ENCODE measurements at regions not wholly inside any gene's neighbourhood (a gene's known extent, or its start where the extent isn't known, plus 50 kb on each side); places are given as distances from the start of the nearest gene placed in this dataset.
"Not testable (repeated sequence)": the region's sequence is repeated elsewhere in the genome, so short reads cannot be mapped to it uniquely, and the experiment has no call there.

DNA sequence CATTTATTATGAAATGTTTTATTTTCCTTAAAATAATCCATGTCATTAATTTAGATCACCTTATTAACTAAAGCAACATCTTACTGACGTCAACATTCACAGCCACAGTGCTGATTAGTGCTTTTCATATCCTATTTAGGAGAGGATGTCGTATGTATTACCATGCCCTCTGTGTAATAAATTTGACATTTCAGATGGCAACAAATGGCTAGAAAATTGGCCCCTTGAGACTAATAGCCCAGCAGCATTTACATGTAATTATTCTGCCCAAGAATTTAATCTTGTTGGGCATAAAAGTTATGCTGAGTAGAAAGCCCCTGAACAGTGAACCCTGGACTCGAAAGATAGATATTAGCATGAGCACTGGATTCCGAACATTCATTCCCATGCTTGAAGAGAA lies 391.2 kb downstream of the PRELID2 start:
- TF ChIP-seq, protein P1, sequence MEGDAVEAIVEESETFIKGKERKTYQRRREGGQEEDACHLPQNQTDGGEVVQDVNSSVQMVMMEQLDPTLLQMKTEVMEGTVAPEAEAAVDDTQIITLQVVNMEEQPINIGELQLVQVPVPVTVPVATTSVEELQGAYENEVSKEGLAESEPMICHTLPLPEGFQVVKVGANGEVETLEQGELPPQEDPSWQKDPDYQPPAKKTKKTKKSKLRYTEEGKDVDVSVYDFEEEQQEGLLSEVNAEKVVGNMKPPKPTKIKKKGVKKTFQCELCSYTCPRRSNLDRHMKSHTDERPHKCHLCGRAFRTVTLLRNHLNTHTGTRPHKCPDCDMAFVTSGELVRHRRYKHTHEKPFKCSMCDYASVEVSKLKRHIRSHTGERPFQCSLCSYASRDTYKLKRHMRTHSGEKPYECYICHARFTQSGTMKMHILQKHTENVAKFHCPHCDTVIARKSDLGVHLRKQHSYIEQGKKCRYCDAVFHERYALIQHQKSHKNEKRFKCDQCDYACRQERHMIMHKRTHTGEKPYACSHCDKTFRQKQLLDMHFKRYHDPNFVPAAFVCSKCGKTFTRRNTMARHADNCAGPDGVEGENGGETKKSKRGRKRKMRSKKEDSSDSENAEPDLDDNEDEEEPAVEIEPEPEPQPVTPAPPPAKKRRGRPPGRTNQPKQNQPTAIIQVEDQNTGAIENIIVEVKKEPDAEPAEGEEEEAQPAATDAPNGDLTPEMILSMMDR (conservative IDR thresholded peaks at IDR 0.05; ENCODE audit: low read depth): no peak
- POLR2A ChIA-PET (ENCODE audit: low non-redundant PET): no interaction called here
- H3K27ac ChIP-seq: no peak overlapping the region
- DNase-seq (ENCODE audit: low spot score): no peak
- CTCF ChIA-PET: interaction anchor here (0.6 kb wide), 2 partner anchors 12 to 1189 kb away, joined by 3 read pairs; no protein-coding TSS in a partner anchor

DNA sequence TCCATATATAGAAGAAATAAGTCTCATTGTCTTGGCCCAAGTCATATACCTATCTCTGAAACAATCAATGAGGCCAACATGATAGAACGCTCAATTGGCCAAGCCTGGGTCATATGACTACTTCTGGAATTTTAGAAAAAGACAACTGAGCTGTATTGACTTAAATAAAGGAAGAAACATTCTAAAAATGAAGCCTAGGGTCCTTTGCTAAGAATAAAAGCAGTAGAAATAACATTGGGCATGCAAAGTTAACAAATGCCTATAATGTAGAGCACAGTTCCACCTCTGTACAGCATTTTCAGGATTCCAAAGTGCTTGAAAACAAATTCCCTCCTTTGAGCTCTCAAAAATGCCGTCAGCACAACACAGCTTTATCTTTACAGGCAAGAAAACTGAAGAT lies 391.8 kb downstream of the PRELID2 start:
- TF ChIP-seq, protein P1 (conservative IDR thresholded peaks at IDR 0.05; ENCODE audit: low read depth): no peak
- POLR2A ChIA-PET (ENCODE audit: low non-redundant PET): no interaction called here
- H3K27ac ChIP-seq: no peak overlapping the region
- CTCF ChIA-PET: no interaction called here
- DNase-seq (ENCODE audit: low spot score): no peak

DNA sequence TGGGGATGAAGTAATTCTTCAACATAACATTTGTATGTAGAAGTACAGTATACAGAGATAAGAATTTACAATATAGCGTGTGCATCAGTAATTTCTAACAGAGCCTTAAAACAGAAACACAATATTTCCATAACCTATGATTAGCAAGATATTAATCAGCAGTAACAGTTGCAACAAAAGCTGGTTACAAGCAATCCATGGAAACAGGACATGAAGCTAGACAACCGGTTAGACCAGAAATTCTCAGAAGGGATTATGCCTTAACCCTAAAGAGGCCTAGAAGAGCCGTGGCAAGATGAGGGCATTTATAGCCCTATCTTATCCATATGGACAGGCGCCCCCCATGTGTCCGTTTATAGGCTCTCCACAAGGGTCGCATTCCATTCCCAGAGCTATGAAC lies 392.5 kb downstream of the PRELID2 start:
- DNase-seq (ENCODE audit: low spot score); POLR2A ChIA-PET (ENCODE audit: low non-redundant PET): not testable (repeated sequence)
- CTCF ChIA-PET: interaction anchor here (0.6 kb wide), 1 partner anchor 966 kb away, joined by 3 read pairs; no protein-coding TSS in a partner anchor

DNA sequence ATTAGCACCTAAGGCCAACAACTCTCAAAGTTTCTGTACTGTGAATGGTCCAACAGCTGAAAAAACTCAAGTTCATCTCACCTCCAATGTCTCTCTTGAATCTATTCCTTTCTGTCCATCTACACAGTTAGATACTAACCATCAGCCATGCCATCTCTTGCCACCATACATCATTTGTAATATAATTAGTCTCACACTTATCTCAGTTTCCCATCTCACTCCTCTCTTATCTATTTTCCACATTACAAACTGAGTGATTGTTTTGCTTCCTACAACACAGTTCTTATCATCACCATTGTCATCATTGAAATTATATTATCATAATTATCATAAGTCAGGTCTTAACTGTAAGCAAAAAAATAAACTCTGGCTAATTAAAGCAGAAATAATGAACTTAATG lies 393.9 kb downstream of the PRELID2 start:
- CTCF ChIA-PET: interaction anchor here (0.6 kb wide), 1 partner anchor 952 kb away, joined by 3 read pairs; no protein-coding TSS in a partner anchor

More for the DNA sequence above, 392.5 kb downstream of the PRELID2 start:
- not testable (repeated sequence) for H3K27ac ChIP-seq

DNA sequence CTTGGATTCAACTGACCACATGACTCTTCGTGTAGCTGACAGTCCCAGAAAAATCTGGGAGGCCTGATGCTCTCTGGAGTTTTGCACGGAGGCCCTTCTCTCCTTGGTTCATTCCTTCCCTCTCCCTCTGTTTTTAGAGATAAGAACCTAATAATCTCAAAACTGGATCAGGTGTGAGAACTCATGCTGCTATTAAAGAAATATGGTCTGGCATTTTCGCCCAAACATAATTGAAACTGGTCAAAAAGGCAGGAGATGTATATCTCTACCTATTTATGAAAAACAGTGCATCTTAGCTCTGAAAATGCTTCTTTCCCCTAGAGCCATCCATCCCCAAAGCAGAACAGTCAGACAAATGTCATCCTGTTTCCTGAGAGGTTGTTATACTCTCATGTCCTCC lies 397.5 kb downstream of the PRELID2 start:
- DNase-seq (ENCODE audit: low spot score): no peak
- POLR2A ChIA-PET (ENCODE audit: low non-redundant PET): no interaction called here
- TF ChIP-seq, protein P1 (conservative IDR thresholded peaks at IDR 0.05; ENCODE audit: low read depth): no peak
- CTCF ChIA-PET: no interaction called here
- H3K27ac ChIP-seq: no peak overlapping the region

More for the DNA sequence above, 393.9 kb downstream of the PRELID2 start:
- no peak for DNase-seq (ENCODE audit: low spot score)
- POLR2A ChIA-PET (ENCODE audit: low non-redundant PET): no interaction called here
- TF ChIP-seq, protein P1 (conservative IDR thresholded peaks at IDR 0.05; ENCODE audit: low read depth): no peak
- H3K27ac ChIP-seq: no peak overlapping the region

DNA sequence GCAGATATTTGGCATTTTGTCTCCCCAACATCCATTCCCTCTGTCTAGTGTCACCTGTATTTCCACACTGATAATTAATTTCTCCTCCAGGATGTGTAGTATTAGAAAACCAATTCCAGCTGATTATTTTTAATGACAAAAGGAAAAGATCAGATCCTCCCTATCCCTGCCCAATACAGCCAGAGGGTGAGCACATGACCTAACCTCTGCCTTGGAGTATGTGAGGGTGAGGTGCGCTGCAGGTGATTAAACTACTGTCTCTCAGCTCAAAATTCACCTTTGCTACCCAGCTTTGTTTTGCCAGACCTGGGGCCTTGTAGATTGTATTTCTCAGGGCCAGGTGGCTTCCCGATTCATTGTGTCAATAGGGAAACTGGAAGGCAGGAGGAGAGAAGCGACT lies 402.1 kb downstream of the PRELID2 start:
- no peak overlapping the region for H3K27ac ChIP-seq
- ChIA-PET CTCF (no interaction called here), POLR2A (ENCODE audit: low non-redundant PET) (no interaction called here)
- no peak for DNase-seq (ENCODE audit: low spot score)
- TF ChIP-seq, protein P1 (conservative IDR thresholded peaks at IDR 0.05; ENCODE audit: low read depth): no peak

DNA sequence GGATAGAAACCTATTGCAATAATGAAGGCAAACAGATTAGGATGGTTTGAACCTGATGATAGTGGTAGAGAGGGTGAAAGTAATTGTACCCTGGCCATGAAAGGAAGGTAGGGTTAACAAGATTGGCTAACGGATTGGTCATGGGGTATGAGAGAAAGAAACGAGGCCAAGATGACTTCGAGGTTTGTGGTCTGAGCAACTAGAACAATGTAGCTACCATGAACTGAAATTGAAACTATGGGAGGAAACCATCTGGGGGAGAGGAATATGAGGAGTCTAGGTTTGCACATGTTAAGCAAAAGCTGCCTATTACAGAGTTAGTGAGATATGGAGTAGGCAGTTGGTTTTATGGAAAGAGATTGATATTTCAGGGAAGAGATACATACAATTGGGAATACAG lies 406.0 kb downstream of the PRELID2 start:
- H3K27ac ChIP-seq: no peak overlapping the region
- TF ChIP-seq, protein P1 (conservative IDR thresholded peaks at IDR 0.05; ENCODE audit: low read depth): no peak
- POLR2A ChIA-PET (ENCODE audit: low non-redundant PET): no interaction called here
- no peak for DNase-seq (ENCODE audit: low spot score)
- CTCF ChIA-PET: no interaction called here

Data from RWPE1 (cell line).